ENCODE measurements at regions not wholly inside any gene's neighbourhood (a gene's known extent, or its start where the extent isn't known, plus 50 kb on each side); places are given as distances from the start of the nearest gene placed in this dataset.

DNA sequence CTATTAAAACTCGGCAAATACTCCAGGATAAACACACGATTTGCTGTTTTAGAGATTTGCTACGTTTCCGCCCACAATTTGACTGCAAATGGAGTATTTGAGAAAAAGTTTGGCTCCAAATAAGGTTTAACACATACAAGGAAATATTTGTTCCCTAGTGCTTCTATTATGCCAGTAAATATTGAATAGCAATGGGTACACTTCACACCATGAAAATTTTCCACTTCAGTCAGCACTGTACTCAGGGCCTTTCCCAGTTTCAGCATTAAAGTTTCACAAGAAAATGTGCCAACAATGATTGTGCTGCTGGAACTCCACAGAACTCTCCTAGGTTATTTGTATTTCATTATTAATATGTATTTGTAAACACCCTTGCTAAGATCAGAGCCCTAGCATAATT, 498.0 kb downstream of the TBL1XR1 start:
- DNase-seq, result no peak

DNA sequence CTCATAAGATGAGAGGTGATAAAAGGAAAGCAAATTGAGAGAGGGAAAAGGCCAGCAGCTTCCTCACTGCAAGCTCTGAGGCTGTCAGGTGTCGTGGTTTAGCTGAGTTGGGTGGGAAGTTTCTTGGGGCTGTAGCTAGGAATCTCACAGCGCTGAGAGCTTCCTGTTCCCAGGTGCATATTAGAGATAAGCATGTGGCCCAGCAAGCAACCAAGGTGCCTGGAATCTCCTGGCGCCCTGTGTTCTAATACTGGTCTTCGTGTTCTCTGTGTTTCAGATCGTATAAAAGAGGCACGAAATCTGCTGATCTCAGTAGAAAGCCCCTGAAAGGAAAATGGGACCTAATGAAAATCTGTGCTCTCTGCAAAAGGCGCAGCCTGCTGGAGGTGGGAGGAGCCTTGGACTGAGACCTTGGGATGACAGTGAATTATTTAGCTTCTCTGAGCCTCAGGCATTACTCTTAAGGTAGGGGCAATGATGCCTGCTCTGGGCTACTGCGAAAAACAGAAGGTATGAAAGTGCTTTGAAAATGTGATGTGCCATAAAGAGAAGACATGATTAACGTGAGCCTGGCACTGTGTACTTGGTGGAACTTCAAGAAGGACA, 499.9 kb downstream of the TBL1XR1 start:
- no peak for DNase-seq

DNA sequence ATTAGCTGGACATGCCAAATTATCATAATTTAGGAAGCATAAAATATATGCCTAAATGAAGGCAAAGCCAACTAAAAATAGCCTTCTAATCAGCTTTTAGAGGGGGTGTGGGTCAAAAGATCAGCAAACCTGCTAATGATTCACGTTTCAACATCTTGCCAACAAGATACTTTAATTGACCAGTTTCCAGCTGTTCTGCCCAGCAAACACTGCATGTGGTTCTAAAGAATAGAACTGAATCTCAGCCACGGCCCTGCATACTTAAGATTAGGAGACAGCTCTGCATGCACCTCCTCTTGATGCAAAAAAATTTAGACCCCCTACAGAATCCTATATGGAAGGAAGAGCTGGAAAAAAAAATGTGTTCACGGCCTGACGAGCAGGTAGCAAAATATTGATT, 500.5 kb downstream of the TBL1XR1 start:
- DNase-seq, result no peak

DNA sequence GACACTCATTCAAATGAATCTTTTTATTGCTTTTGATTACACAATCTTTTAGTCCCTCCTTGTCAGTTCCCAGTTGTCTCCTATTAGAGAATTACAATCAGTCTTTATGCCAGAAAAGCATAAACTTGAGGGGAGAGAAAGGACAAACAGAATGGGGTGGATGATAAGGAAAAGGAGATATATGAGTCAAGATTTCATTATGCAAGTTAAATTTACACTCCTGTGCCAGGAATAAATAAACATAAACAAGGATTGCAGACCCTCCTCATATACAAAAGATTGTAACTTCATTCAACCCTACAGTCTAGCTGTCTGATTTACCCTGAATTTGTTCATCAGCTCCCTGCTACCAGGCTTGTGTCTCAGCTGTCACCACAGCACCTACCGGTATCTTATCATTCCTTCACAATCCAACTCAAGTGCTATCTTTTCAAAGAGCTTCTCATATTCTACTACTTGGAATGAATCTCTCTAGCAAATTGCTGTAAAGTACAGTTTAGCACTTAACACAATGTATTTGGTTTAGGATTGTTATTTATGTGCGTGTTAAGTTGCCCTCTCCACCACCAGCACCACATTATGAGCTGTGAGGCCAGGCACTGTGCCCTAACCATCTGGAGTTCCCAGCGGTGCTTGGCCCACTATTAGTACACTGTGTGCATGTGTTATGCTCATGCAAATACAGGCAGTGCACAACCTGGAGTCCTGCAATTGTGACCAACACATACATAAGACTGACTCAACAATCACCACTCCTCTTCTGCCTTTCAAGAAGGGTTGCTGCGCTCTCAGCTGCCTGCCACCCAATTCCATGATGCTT, 504.1 kb downstream of the TBL1XR1 start:
- no peak for DNase-seq

DNA sequence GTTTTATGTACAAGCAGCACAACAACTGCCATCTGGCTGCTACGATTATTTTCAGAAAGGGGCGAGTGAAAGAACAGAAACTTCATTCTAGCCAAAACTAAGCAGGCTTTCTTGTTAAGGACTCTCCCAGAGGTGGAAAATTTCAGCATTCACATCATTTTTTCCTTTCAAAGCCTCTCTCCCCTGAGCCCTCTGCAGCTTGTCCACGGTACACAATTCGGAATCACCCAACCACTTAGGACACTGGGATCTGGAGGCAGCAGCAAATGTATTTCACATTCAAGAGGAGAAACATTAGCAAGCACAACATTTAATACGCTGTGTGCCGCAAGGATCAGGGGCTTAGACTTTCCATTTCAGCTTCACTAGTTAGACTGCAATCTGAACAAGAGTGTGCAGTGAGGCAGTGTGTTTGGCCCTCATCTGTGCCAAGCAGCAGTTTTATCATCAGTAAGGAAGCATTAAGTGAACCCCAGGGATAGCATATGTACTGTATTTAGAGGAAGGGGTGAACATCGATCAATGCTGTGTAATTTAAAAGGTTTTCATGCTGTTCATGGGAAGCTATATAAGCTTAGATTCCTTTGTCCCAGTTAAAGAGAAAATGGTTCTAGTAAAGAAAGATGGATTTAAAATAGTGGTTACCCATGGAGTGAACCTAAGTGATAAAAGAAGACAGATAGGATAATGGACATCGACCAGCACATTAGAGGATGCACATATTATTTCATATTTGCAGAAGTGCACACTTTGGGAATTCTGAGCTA, 504.9 kb downstream of the TBL1XR1 start:
- DNase-seq, result no peak

GRCh38 chr3:176690083-176690869, 507.0 kb downstream of the TBL1XR1 start:
- DNase-seq, result no peak

DNA sequence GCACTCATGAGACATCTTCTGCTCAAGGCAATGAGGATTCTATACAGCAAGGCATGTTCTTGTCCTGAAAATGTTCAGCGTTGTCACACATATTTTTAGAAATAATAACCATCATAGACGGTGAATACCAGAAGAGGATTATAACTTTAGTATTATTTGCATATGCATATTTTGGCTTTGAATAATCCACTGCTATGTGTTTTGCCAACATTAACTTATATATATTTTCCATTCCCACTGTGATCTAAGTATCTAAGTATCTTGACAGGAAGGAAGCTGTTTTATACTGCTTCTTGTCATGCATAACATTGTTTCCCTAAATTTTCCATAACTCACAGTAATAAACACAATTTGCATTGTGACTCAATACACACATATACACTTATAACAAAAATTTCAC, 509.5 kb downstream of the TBL1XR1 start:
- DNase-seq, result no peak

DNA sequence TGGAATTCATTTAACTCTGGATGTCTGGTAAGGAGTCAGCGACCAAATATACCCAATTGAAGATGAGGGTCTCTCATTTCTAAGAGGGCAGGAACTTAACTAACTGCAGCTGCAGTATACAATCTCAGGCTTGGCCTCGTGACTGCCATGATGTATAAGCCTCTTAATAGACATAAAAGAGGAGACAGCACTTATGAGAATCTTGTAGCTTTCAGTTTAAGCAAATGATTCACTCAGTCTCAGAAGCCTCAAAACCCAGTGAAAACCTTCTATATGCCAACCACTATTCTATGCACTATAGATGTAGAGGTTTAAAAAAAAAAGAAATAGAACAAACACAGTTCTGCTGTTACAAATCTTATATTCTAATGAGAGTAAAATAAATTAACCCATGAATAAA, 513.9 kb downstream of the TBL1XR1 start:
- no peak for DNase-seq

GRCh38 chr3:176663837-176664831, 533.1 kb downstream of the TBL1XR1 start:
- peak; percentile 66 for DNase-seq

GRCh38 chr3:176663387-176663786, 533.9 kb downstream of the TBL1XR1 start:
- no peak for DNase-seq

- no peak for DNase-seq
Measured at GRCh38 chr3:176661432-176661964, 535.8 kb downstream of the TBL1XR1 start.

GRCh38 chr3:176655404-176656094, 541.7 kb downstream of the TBL1XR1 start:
- DNase-seq, result no peak

DNA sequence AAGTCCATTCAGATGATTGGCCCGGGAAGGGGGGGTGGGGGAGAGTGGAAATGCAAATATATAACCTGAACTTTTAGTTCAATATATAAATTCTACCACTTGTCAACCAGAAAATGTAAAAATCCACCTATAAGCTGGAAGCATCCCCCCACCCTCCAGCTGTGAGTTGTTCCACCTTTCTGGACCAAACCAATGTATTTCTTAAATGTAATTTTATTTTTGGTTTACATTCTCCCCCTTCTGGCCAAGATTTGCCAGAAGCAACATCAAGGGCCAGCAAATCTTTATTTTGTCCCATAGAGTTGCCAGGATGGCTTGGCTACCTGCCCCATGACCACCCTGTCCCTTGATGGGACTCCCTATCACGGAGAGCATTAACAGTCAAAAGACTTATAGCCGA, 545.7 kb downstream of the TBL1XR1 start:
- no peak for DNase-seq

- DNase-seq, result no peak
Measured at GRCh38 chr3:176650478-176650877, 546.8 kb downstream of the TBL1XR1 start.

DNA sequence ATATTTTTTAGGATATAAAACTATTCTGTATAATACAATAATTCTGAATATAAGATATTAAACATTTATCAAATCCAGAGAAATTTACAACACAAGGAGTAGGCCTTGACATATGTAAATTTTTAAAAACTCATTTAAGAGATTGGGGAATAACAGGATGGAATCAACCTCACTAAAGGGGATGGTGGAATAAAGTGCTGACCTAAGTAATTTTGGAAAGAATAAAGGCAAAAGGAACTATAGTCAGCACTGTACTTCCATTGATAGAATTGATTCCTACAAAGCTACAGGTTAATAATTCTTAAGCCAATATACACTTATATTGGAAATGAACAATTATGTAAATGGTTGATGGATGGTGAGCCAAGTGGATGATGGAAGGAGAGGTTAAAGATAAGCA, 549.3 kb downstream of the TBL1XR1 start:
- no peak for DNase-seq

DNA sequence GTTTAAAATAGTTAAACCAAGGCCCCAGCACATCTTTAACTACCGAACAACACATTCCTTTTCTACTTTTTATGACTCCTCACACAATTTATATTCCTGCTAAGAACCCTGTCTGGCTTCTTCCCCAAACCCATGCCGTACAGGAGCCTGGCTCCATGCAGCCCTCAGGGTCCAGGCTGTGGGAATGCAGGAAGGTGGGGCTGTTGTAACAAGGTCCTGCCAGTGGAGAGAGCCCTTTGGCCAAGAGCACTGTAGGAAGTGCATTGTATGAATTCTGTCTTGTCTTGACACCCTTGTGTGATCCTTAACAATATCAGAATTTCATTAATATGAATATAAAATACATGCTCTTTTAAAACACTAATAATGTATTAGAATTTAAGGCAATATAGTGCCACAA, 563.8 kb downstream of the TBL1XR1 start:
- no peak for DNase-seq

DNA sequence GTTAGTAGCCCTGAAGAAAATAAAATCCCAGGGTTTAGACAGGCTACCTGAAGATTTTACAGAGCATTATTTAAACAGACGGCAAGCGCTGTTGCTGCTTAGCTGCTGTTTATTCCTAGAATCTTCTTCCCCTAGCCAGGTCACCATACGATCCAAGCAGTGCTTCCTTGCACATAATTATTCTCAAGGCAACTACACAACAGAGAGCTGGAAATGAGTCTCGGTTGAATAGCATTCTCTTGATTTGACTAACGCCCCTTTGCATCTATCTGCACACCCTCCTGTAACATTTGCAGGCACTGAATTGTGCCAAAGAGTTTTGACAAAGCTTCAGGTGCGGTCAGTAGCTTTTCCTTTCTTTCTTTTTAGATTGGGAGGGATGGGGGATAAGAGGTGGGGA, 564.4 kb downstream of the TBL1XR1 start:
- no peak for DNase-seq

- no peak for DNase-seq
Measured at GRCh38 chr3:176631165-176631564, 566.1 kb downstream of the TBL1XR1 start.

DNA sequence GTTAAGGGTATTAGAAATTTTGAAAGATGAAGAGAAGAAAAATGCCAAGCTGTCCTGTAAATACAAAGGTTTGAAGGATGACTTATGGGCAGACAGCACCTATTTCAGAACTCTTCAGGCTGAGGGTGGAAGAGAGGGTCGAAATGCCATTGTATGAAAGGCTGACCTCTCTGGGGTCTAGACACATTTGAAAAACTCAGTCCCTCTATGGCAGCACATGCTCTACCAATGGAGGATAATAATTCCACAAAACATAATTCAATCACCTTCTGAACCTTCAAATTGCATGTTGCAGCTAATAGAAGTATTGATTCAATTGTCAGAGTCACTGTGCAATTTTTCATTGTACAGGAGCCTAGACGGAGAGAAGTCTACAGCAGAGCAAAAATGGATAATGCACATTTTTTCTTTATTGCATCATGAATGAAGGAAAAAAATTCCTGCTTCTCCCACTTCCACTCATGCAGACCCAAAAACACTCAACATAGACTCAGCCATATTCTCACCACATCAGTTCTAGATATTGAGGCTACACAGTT, 569.1 kb downstream of the TBL1XR1 start:
- no peak for DNase-seq

DNA sequence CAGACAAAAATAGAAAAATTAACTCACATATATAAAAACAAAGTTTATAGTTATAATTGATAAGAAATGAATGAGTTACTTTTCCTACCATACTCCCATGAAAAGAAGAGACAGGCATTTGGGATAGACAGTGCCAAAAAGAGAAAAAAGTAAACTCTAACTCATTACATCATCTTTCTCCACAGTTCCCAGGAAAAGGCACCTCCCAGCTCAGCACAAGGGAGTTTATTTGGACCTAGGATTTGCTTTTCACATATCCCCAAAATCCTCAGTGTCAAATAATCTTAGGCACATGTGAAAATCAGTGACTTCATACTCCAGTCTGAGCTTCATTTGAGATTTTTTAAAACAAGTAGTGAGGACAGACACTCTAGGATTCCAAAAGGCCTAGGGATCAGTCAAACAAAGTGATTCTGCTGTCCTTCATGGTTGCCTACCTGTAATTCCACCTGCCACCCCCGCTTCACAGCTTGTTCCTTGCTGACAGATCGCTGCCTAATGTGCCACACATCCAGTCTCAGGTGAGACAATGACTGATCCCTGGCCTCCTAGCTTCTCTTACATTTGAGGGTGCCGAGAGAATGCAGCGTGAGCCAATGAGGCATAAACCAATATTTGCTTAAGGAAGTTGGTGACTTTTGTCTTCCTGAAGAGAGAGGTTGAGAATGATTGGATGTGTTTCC, 573.7 kb downstream of the TBL1XR1 start:
- no peak for DNase-seq
